ENCODE measurements at regions not wholly inside any gene's neighbourhood (a gene's known extent, or its start where the extent isn't known, plus 50 kb on each side); places are given as distances from the start of the nearest gene placed in this dataset.

DNA sequence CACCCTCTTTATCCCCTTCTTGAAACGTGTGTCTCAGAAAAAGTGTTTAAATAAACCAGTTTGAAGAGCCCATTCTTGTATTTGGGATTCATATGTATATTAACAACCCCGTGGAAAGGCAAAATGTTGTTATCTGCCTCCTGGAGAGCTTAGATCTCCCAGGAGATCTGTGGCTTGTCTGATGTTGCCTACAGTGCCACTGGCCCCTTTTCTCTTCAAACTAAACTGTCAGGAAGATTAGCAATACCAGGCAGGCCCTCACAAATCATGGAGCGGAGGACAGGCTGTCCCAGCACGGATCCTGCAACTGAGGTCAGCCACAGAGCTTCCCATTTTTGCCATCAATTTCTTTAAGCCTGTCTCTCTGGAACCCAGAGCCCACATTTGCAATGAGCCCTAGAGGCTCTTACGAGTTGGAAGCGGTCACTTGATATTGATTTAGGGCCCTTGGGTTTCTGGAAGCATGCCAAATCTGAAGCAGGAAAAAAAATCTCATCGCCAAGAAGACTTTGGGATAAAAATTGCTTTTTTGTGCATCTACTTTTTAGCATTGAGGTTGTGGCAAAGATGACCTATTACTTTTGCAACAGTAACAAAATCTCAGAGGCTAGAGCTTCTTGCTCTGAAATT lies 234.1 kb downstream of the OPA1 start:
- no peak for DNase-seq (ENCODE audit: low read depth)

DNA sequence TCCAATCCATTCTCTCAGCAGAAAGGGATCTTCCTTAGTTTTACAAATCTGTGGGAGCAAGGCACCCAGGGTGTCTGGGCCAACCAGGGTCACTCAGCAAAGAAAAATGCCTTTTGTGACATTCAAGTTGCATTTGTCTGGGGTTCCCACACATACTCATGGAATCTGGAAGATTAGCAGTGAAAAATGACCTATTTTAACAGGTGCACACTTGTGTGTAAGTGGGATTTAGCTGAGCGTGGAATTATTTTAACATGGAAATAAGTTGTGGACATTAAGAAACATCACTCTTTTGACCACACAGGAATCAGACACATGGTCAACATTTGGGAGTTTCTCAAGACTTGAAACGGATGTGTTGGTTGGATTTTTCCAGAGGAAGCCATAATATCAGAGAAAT lies 234.9 kb downstream of the OPA1 start:
- no peak for DNase-seq (ENCODE audit: low read depth)

- no peak for DNase-seq (ENCODE audit: low read depth)
Measured at GRCh38 chr3:193828477-193828876, 235.5 kb downstream of the OPA1 start.

DNA sequence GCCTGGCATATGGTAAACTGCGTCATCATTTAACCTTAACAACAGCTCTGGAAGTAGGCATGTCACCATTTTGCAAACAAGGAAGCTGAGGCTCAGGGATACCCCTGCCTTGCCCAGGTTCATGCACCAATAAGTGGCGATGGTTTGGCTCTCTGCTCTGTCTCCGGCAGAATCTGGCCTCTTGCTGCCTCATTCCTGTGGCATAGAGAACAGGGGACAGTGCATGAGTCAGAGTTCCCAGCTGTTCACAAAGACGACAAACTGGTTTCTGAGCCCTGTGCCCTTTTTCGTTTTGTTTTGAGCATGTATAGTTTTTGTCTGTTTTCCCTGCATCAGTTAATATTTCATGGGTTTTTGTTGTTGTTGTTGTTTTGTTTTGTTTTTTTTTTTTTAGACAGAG lies 236.8 kb downstream of the OPA1 start:
- peak; percentile 76 for DNase-seq (ENCODE audit: low read depth)

DNA sequence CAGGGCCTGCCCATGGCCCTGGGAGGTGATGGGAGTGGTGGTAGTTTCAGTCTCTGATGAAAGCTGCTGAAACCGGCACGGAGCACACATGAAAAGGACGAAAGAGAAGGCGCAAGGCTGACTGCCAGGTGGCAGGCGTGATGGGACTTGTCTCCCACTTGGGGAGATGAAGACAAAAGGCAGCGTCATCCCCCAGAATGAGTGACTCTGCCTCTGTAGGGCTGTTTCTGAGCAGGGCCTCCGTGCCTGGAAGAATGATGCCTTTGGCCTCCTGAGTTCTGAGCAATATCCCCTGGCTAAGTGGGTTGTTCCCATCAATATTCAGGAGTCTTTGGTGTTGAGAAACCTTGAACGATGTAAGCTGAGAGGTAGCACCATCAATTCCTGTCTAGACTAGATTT lies 237.8 kb downstream of the OPA1 start:
- DNase-seq (ENCODE audit: low read depth) = no peak

DNA sequence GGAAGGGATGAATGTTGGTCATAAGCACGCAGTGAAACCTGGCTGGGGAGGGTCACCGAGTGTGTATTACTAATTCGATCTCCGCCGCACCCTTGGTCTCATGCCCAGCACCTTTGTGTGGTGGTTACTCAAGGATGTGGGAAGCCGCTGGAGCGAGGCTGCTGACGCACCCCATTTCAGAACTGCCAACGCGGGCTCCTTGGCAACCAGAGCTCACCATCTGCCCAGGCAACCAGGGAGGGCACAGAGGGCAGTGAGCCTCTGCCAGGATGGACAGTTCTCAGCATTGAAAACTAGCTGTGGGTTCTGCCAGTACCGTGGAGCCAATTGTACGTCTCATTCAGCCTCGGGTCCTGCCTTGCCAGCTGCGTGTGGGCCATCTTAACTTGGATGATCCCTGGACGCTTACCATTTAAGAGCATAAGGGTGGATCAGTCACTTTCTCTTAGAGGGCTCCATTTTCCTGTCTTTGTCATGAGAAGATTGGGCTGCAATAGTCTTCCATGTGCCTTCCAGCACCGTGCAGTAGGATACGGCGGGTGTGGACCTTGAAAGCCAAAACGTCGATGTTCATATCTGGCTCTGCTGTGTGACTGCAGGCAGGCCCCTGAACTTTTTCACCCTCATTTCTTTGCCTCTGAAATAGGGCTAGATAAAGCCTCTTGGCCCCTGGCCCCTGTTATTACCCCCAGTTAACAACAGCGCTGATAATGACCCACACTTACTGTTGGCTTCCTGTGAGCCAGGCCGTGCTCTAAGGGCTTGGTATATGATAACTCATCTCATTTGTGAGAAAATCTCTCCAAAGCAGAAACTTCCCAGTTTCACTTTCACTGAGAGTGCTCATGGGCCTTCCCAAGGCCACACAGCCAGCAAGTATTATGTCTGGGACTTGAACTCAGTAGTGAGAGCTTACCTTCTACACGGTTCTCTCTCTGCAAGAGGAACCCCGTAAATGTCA lies 238.8 kb downstream of the OPA1 start:
- DNase-seq (ENCODE audit: low read depth) = peak; percentile 92

DNA sequence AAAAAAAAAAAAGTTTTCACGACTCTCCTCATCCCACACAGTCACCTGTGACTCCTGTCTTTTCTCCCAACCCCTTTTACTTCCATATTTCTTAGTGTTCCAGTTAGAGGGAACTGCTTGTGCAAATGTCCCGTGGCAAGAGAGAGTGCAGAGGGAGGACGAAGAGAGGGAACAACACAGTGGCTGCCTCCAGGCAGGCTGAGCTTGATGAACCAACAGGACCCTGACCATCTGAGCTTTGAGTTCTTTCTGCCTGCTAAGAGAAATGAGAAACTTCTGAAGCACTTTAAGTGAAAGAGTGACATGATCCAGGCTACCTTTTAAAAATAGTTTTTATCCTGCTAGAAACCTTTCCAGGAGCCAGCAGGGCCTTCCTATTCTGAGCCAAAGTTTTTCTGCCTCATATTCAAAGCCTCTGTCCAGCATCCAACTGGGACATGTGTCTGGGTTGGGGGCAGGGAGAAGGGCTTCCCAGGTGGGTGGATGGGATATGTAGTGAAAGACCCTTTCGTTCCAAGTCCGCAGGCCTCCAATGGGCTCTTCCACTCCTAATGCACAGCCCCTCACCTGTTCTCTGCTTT lies 239.9 kb downstream of the OPA1 start:
- DNase-seq (ENCODE audit: low read depth) = no peak

DNA sequence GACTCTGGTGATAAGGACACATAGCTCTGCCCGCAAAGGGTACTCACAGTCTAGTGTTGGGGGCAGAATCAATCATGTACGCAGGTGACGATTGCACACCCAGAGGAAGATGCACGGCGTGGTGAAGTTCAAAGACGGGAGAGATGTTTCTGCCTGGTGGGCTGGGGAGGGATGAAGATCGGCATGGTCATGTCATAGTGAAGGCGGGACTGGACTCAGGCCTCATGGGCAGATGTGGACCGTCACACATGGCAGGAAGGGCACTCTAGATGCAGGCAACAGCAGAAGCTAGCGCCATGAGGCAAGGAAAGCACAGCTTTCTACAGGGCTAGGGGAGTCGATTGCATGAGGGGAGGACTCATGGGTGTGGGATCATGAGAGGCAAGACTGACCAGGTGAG lies 240.6 kb downstream of the OPA1 start:
- no peak for DNase-seq (ENCODE audit: low read depth)

DNA sequence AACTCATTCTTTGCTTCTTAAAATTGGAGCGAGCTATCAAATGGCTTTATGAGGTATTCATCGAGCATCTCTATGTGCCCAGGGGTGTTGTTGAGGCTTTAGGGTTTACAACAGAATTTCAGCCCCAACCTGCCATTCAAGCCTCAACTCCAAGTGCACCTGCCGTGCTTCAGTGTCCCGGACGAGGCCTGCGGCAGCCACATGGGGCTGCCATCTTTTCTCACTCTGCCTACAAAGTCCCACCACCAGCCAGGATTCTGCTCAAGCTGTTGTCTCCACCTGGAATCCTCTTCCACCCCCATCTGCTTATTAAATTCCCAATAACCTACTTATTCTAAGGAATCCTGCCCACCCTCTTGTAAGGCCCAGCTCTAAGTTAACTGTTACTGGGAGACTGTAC lies 242.4 kb downstream of the OPA1 start:
- DNase-seq (ENCODE audit: low read depth) = no peak

DNA sequence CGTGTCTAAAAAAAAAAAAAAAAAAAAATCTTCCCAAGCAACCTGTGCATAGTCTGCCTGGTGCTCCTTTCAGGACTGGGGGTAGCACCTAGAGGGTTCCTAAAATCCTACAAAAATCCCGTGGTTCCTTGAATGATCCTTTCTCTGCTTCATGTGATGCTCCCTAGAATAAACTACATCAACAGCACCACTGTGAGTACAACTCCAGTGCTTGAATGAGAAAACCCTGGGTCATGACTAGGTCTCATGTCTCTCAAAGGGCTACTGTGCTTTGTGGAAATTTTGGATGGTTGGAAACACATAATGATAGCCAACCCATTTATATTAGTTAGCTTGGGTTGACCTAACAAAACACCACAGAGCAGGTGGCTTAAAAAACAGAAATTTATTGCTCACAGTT lies 243.5 kb downstream of the OPA1 start:
- DNase-seq (ENCODE audit: low read depth) = no peak

DNA sequence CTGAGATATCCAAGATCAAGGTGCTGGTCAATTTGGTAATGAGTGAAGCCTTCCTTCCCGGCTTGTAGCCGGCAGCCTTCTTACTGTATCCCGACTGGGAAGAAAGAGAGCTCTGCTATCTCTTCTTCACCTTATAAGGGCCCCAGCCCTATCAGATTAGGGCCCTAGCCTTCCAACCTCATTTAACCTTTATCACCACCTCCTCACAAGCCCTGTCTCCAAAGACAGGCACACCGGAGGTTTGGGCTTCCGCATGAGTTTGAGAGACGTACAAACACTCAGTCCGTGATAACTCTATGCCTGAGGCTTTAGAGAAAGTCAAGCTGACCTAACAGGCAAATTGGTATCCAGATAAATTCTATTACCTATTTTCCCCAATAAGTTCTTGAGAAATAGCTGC lies 243.9 kb downstream of the OPA1 start:
- DNase-seq (ENCODE audit: low read depth) = no peak

GRCh38 chr3:193837347-193837827 lies 244.4 kb downstream of the OPA1 start:
- DNase-seq (ENCODE audit: low read depth) = no peak

DNA sequence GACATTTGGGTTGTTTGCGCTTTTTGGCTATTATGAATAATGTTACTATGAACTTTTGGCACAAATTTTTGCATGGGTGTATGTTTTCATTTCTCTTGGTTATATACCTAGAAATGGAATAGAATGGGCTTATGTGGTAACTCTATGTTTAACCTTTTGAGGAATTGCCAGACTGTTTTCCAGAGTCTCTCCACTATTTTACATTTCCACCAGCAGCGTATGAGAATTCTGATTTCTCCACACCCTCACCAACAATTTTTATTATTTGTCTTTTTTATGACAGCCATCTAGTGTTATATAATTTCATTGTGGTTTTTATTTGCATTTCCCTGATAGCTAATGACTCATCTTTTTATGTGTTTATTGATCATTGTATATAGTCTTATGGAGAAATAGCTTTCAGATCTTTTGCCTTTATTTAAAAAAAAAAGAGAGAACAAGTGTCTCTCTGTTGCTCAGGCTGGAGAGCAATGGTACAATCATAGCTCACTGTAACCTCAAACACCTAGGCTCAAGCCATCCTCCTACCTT lies 247.2 kb downstream of the OPA1 start:
- no peak for DNase-seq (ENCODE audit: low read depth)

- DNase-seq (ENCODE audit: low read depth) = no peak
Measured at GRCh38 chr3:193841581-193841980, 248.6 kb downstream of the OPA1 start.

DNA sequence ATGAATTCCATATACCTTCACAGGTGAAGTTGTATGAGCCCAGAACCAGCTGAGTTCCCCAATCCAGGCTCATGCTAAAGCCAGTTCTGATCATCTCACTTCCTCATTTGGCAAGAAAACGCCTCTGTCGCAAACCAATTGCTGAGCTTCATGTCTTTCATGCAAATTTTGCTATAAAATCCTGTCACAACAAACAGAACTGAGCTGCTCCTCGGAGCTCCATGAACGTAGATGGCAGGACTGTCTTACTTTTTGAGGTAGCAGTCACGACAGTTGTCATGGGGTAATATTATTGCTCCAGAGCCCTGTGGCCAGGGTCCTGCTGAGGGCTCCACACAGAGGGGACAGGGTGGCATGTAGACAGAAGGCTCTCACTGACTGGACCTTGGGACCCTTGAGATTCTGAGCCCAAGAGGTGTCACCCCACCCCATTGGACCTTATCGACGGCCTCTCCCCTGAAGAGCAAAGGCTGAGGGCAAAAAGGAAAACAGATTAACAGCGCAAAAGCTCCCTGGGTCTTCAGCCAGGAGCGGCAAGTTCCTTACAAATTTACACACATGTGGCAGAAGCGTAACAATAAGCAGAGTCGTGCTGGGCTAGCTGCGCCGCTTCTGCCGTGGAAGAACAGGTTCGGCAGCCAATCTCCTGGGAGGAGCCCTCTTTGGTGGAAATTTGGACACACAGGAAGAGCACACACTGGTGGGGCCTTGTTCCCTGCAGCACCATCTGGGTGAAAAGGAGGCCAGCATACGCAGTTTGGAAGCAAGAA lies 249.2 kb downstream of the OPA1 start:
- DNase-seq (ENCODE audit: low read depth) = no peak

DNA sequence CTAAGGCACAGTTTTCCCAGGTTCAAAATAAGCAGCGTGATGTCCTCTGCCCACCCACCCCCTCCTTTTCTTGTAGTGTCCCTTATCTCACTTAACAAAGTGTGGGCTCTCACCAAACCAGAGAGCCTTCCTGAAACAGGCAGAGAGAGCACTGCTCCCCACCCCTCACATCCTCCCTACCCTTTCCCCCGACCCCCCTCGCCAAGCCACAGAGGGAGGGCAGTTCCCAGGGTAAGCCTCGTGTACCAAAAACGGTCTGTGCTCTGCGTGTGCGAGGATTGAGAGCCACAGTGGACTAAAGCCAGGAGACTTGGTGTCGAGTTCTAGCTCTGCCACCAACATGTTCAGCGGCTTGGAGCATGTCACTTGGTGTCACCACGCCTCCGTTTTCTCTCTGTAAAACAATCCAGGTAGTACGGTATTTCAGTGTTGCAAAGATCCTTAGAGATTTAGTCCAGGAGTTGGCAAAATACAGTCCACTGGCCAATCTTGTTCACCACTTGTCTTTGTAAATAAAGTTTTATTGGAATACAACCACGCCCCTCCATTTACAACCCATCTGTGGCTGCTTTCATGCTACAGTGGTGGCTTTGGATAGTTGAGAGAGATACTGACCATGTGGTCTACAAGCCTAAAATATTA lies 249.9 kb downstream of the OPA1 start:
- DNase-seq (ENCODE audit: low read depth) = no peak

GRCh38 chr3:193843474-193844301 lies 250.7 kb downstream of the OPA1 start:
- no peak for DNase-seq (ENCODE audit: low read depth)

DNA sequence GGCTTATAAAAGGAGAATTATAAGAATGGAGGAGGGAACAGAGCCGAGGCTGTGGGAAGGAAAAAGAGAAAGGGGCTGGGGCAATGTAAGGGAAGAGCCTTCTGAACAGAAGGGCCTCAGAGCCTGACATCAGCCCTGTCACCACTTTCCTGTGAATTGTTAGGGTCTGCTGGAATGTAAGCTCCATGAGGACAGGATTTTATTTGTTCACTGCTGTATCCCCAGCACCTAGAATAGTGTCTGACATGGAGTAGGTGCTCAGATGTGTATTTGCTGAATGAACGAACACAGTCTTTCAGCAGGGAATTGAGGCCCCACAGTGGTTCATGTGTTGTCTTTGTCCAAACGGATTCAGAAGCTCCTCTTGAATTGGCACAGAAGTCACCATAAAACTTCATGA lies 251.5 kb downstream of the OPA1 start:
- no peak for DNase-seq (ENCODE audit: low read depth)

DNA sequence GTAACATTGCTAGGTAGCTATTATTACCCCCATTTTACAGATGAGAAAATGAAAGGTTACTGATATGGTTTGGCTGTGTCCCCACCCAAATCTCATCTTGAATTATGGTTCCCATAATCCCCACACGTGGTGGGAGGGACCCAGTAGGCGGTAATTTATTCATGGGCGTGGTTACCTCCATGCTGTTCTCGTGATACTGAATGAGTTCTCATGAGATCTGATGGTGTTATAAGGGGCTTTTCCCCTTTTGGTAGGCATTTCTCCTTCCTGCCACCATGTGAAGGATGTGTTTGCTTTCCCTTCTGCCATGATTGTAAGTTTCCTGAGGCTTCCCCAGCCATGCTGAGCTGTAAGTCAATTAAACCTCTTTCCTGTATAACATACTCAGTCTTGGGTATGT lies 252.1 kb downstream of the OPA1 start:
- DNase-seq (ENCODE audit: low read depth) = no peak

DNA sequence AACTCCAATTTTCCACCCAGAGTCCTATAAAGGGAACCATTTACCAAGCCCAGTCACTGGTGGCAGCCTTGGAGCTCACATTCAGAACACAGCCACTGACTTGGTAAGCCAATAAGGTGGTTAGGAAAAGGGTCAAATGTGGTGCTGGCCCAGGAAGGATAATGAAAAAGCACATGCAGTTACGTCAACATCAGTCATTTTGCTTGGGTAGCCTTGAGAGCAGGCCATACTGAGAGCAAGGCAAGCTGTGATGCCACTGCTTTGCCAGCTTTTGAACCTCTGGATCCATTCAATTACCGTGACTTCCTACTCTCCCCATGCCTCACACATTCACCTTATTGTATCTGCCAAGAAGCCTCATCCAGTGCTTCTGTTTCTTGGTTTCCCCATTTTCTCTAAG lies 253.6 kb downstream of the OPA1 start:
- no peak for DNase-seq (ENCODE audit: low read depth)
